ENCODE measurements at regions not wholly inside any gene's neighbourhood (a gene's known extent, or its start where the extent isn't known, plus 50 kb on each side); places are given as distances from the start of the nearest gene placed in this dataset.

DNA sequence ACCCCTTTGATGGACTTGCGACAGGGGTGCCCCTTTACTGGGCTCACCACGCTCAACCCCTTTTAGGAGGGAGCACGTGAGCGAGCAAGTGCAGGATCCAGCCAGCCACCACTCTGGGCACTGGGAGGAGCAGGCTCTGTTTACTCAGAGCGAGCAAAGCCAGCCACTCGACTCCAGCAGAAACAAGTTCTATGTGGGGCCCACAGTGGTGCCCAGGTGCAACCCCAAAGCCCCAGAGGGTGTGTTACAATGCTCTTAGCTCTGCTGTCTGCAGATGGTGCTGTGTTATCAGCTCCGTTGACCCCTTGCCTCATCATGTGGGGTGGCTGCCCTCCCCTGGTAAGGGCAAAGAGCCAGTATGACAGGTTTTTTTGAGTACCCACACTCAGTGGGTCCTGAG, 120.3 kb upstream of the SUCLG2 start:
- no peak overlapping the region for H3K4me3 ChIP-seq (replicated peaks in 1 of 3; ENCODE audit: low read depth in 2 of 3, low read length in 3 of 3)
- H3K4me1 ChIP-seq (ENCODE audit: control insufficient read depth in 1 of 2, insufficient read depth in 2 of 2, low read length in 2 of 2) = no peaks in the 10 kb centered on the region
- no peak overlapping the region for H3K9ac ChIP-seq (ENCODE audit: insufficient read depth, low read length, poor library complexity, severe bottlenecking)
- H3K4me1 Mint-ChIP-seq = no peaks in the 10 kb centered on the region
- no peaks in the 10 kb centered on the region for H3K79me2 ChIP-seq (ENCODE audit: insufficient read depth, low read length)
- no peaks in the 10 kb centered on the region for H3K9me3 ChIP-seq (replicated peaks in 1 of 2; ENCODE audit: control insufficient read depth in 1 of 2, insufficient read depth in 1 of 2, low read length in 2 of 2)
- H3K4me3 Mint-ChIP-seq = no peak overlapping the region
- H3K27ac Mint-ChIP-seq = no peak overlapping the region
- no peaks in the 10 kb centered on the region for H3K27me3 ChIP-seq (ENCODE audit: control insufficient read depth in 2 of 2, insufficient read depth in 2 of 2, low read length in 2 of 2)
- no peak overlapping the region for H3K4me2 ChIP-seq (replicated peaks; ENCODE audit: extremely low read depth, low read length, poor library complexity, severe bottlenecking)
- H2AFZ ChIP-seq (ENCODE audit: insufficient read depth, low read depth, low read length, poor library complexity, severe bottlenecking) = no peak overlapping the region
- TF ChIP-seq, protein P1, sequence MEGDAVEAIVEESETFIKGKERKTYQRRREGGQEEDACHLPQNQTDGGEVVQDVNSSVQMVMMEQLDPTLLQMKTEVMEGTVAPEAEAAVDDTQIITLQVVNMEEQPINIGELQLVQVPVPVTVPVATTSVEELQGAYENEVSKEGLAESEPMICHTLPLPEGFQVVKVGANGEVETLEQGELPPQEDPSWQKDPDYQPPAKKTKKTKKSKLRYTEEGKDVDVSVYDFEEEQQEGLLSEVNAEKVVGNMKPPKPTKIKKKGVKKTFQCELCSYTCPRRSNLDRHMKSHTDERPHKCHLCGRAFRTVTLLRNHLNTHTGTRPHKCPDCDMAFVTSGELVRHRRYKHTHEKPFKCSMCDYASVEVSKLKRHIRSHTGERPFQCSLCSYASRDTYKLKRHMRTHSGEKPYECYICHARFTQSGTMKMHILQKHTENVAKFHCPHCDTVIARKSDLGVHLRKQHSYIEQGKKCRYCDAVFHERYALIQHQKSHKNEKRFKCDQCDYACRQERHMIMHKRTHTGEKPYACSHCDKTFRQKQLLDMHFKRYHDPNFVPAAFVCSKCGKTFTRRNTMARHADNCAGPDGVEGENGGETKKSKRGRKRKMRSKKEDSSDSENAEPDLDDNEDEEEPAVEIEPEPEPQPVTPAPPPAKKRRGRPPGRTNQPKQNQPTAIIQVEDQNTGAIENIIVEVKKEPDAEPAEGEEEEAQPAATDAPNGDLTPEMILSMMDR (IDR thresholded peaks at IDR 0.05) = no peak
- H4K20me1 ChIP-seq (ENCODE audit: insufficient read depth, low read length) = no peaks in the 10 kb centered on the region
- H3K27me3 Mint-ChIP-seq (ENCODE audit: low read depth in 3 of 3) = no peaks in the 10 kb centered on the region
- no peaks in the 10 kb centered on the region for H3K36me3 Mint-ChIP-seq
- intact Hi-C loops (cut with micrococcal nuclease) = no loop called here
- peaks cover 2 to 11% (median 7%) of the 10 kb centered on the region in 7 donors for H3K9me3 Mint-ChIP-seq
- no peak for DNase-seq
- H3K27ac ChIP-seq (ENCODE audit: low read depth in 1 of 2, low read length in 2 of 2) = no peak overlapping the region
- 84% methylated on average over 6 of the region's 7 CpGs for WGBS (ENCODE audit: insufficient coverage)
- no peaks in the 10 kb centered on the region for H3K36me3 ChIP-seq (replicated peaks in 1 of 2; ENCODE audit: control insufficient read depth in 1 of 2, insufficient read depth in 2 of 2, low read length in 2 of 2)

DNA sequence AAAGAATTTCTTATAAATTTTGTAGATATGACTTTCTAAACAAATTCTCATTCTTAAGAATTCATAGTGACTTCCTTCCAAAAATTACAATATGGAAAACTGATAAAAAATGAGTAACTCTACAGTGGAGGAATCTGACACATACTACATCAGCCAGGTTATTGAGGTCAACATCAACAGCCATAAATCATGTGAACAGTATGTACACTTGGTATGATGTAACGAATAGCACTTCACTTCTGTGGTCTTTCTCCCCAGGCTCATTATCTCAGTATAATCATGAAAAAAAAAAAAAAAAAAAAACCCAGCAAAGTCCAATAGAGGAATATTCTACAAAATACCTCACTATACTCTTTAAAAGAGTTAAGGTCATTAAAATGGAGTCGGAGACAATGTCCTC, 111.2 kb upstream of the SUCLG2 start:
- Histone ChIP-seq H3K27ac (ENCODE audit: low read depth in 1 of 2, low read length in 2 of 2) (no peak overlapping the region), H3K36me3 (replicated peaks in 1 of 2; ENCODE audit: control insufficient read depth in 1 of 2, insufficient read depth in 2 of 2, low read length in 2 of 2) (no peaks in the 10 kb centered on the region), H3K27me3 (ENCODE audit: control insufficient read depth in 2 of 2, insufficient read depth in 2 of 2, low read length in 2 of 2) (no peaks in the 10 kb centered on the region), H3K4me3 (replicated peaks in 1 of 3; ENCODE audit: low read depth in 2 of 3, low read length in 3 of 3) (no peak overlapping the region), H3K4me1 (ENCODE audit: control insufficient read depth in 1 of 2, insufficient read depth in 2 of 2, low read length in 2 of 2) (no peaks in the 10 kb centered on the region), H3K4me2 (replicated peaks; ENCODE audit: extremely low read depth, low read length, poor library complexity, severe bottlenecking) (no peak overlapping the region), H3K9ac (ENCODE audit: insufficient read depth, low read length, poor library complexity, severe bottlenecking) (no peak overlapping the region), H4K20me1 (ENCODE audit: insufficient read depth, low read length) (no peaks in the 10 kb centered on the region), H3K79me2 (ENCODE audit: insufficient read depth, low read length) (no peaks in the 10 kb centered on the region), H3K9me3 (replicated peaks in 1 of 2; ENCODE audit: control insufficient read depth in 1 of 2, insufficient read depth in 1 of 2, low read length in 2 of 2) (peaks cover 0 to 8% of the 10 kb centered on the region in 2 donors), H2AFZ (ENCODE audit: insufficient read depth, low read depth, low read length, poor library complexity, severe bottlenecking) (no peak overlapping the region)
- WGBS (ENCODE audit: insufficient coverage) = no CpG with 5 or more reads among the region's 2 CpGs
- H3K9me3 Mint-ChIP-seq = peaks cover 6 to 24% (median 15%) of the 10 kb centered on the region in 7 donors
- H3K4me3 Mint-ChIP-seq = no peak overlapping the region
- no peak for DNase-seq
- H3K4me1 Mint-ChIP-seq = no peaks in the 10 kb centered on the region
- no peaks in the 10 kb centered on the region for H3K27me3 Mint-ChIP-seq (ENCODE audit: low read depth in 3 of 3)
- H3K36me3 Mint-ChIP-seq = no peaks in the 10 kb centered on the region
- H3K27ac Mint-ChIP-seq = no peak overlapping the region
- TF ChIP-seq, protein P1 (IDR thresholded peaks at IDR 0.05) = no peak
- intact Hi-C loops (cut with micrococcal nuclease) = no loop called here
